ENCODE measurements at regions not wholly inside any gene's neighbourhood (a gene's known extent, or its start where the extent isn't known, plus 50 kb on each side); places are given as distances from the start of the nearest gene placed in this dataset.

GRCh38 chr9:27752069-27752468 lies 178.8 kb upstream of the C9orf72 start:
- DNase-seq = no peak

- DNase-seq = no peak
Observed at GRCh38 chr9:27755846-27756245, 182.6 kb upstream of the C9orf72 start.

GRCh38 chr9:27756418-27756817 lies 183.1 kb upstream of the C9orf72 start:
- DNase-seq = no peak

GRCh38 chr9:27763831-27764230 lies 190.6 kb upstream of the C9orf72 start:
- DNase-seq = no peak

- DNase-seq = no peak
Observed at GRCh38 chr9:27765266-27766072, 192.2 kb upstream of the C9orf72 start.

- DNase-seq = no peak
Observed at GRCh38 chr9:27766073-27766835, 193.0 kb upstream of the C9orf72 start.

- no peak for DNase-seq
Observed at GRCh38 chr9:27768781-27769180, 195.5 kb upstream of the C9orf72 start.

GRCh38 chr9:27770541-27770940 lies 197.3 kb upstream of the C9orf72 start:
- no peak for DNase-seq

GRCh38 chr9:27771803-27772545 lies 198.7 kb upstream of the C9orf72 start:
- DNase-seq = no peak

GRCh38 chr9:27784847-27785713 lies 211.8 kb upstream of the C9orf72 start:
- no peak for DNase-seq

- DNase-seq = no peak
Observed at GRCh38 chr9:27785714-27786100, 212.4 kb upstream of the C9orf72 start.

- no peak for DNase-seq
Observed at GRCh38 chr9:27787891-27788290, 214.6 kb upstream of the C9orf72 start.

- DNase-seq = no peak
Observed at GRCh38 chr9:27791311-27791710, 218.0 kb upstream of the C9orf72 start.

GRCh38 chr9:27792971-27793689 lies 219.8 kb upstream of the C9orf72 start:
- no peak for DNase-seq

GRCh38 chr9:27799326-27799725 lies 226.0 kb upstream of the C9orf72 start:
- no peak for DNase-seq

- DNase-seq = no peak
Observed at GRCh38 chr9:27800159-27800558, 226.9 kb upstream of the C9orf72 start.

- no peak for DNase-seq
Observed at GRCh38 chr9:27800692-27801370, 227.6 kb upstream of the C9orf72 start.

- DNase-seq = no peak
Observed at GRCh38 chr9:27801545-27801944, 228.3 kb upstream of the C9orf72 start.

GRCh38 chr9:27802418-27802817 lies 229.1 kb upstream of the C9orf72 start:
- no peak for DNase-seq

GRCh38 chr9:27808864-27809263 lies 235.6 kb upstream of the C9orf72 start:
- no peak for DNase-seq

- DNase-seq = no peak
Observed at GRCh38 chr9:27817747-27818146, 244.5 kb upstream of the C9orf72 start.

Measured in GOT3 (cell line).